ENCODE measurements at regions not wholly inside any gene's neighbourhood (a gene's known extent, or its start where the extent isn't known, plus 50 kb on each side); places are given as distances from the start of the nearest gene placed in this dataset.

DNA sequence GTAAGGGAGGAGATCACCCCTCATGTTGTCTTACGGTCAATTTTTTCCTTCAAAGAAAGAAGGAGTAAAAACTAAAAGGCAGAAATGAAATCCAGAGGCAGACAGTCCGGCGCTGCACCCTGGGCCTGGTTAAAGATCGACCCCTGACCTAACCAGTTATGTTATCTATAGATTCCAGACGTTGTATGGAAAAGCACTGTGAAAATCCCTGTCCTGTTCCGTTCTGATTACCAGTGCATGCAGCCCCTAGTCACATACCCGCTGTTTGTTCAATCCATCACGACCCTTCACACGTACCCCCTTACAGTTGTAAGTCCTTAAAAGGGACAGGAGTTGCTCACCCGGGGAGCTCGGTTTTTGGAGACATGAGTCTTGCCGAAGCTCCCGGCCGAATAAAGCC, 105.6 kb upstream of the JADE1 start:
- H3K27ac Mint-ChIP-seq: no peak overlapping the region
- no peaks in the 10 kb centered on the region for H3K27me3 Mint-ChIP-seq (ENCODE audit: low read depth)
- H3K4me1 Mint-ChIP-seq: peaks cover 11% of the 10 kb centered on the region
- no peaks in the 10 kb centered on the region for H3K36me3 Mint-ChIP-seq
- no peak for DNase-seq (ENCODE audit: low spot score in 2 of 2, unreplicated experiment in 2 of 2)
- H3K4me3 Mint-ChIP-seq: no peak overlapping the region
- TF ChIP-seq, protein P1, sequence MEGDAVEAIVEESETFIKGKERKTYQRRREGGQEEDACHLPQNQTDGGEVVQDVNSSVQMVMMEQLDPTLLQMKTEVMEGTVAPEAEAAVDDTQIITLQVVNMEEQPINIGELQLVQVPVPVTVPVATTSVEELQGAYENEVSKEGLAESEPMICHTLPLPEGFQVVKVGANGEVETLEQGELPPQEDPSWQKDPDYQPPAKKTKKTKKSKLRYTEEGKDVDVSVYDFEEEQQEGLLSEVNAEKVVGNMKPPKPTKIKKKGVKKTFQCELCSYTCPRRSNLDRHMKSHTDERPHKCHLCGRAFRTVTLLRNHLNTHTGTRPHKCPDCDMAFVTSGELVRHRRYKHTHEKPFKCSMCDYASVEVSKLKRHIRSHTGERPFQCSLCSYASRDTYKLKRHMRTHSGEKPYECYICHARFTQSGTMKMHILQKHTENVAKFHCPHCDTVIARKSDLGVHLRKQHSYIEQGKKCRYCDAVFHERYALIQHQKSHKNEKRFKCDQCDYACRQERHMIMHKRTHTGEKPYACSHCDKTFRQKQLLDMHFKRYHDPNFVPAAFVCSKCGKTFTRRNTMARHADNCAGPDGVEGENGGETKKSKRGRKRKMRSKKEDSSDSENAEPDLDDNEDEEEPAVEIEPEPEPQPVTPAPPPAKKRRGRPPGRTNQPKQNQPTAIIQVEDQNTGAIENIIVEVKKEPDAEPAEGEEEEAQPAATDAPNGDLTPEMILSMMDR (IDR thresholded peaks at IDR 0.05; ENCODE audit: unreplicated experiment): no peak
- H3K9me3 Mint-ChIP-seq: peaks cover 12% of the 10 kb centered on the region

GRCh38 chr4:128700659-128701350, 108.7 kb upstream of the JADE1 start:
- no peak for DNase-seq (ENCODE audit: low spot score in 2 of 2, unreplicated experiment in 2 of 2)

GRCh38 chr4:128698386-128698785, 111.1 kb upstream of the JADE1 start:
- Mint-ChIP-seq H3K9me3 (peaks cover 19% of the 10 kb centered on the region), H3K27ac (no peak overlapping the region)
- DNase-seq (ENCODE audit: low spot score in 2 of 2, unreplicated experiment in 2 of 2): no peak

More at GRCh38 chr4:128700659-128701350, 108.7 kb upstream of the JADE1 start:
- Mint-ChIP-seq H3K36me3 (no peaks in the 10 kb centered on the region), H3K27me3 (ENCODE audit: low read depth) (no peaks in the 10 kb centered on the region), H3K9me3 (peaks cover 12% of the 10 kb centered on the region), H3K27ac (no peak overlapping the region), H3K4me1 (no peaks in the 10 kb centered on the region), H3K4me3 (no peak overlapping the region)
- TF ChIP-seq, protein P1 (IDR thresholded peaks at IDR 0.05; ENCODE audit: unreplicated experiment): no peak

GRCh38 chr4:128697323-128697722, 112.2 kb upstream of the JADE1 start:
- TF ChIP-seq, protein P1 (IDR thresholded peaks at IDR 0.05; ENCODE audit: unreplicated experiment): no peak
- H3K36me3 Mint-ChIP-seq: peaks cover 3% of the 10 kb centered on the region
- no peak overlapping the region for H3K4me3 Mint-ChIP-seq
- no peaks in the 10 kb centered on the region for H3K27me3 Mint-ChIP-seq (ENCODE audit: low read depth)
- H3K4me1 Mint-ChIP-seq: no peaks in the 10 kb centered on the region
- H3K27ac Mint-ChIP-seq: no peak overlapping the region
- no peak for DNase-seq (ENCODE audit: low spot score in 2 of 2, unreplicated experiment in 2 of 2)
- H3K9me3 Mint-ChIP-seq: peaks cover 22% of the 10 kb centered on the region

More at GRCh38 chr4:128698386-128698785, 111.1 kb upstream of the JADE1 start:
- H3K27me3 Mint-ChIP-seq (ENCODE audit: low read depth): no peaks in the 10 kb centered on the region
- peaks cover 3% of the 10 kb centered on the region for H3K36me3 Mint-ChIP-seq
- TF ChIP-seq, protein P1 (IDR thresholded peaks at IDR 0.05; ENCODE audit: unreplicated experiment): no peak
- no peak overlapping the region for H3K4me3 Mint-ChIP-seq
- no peaks in the 10 kb centered on the region for H3K4me1 Mint-ChIP-seq

DNA sequence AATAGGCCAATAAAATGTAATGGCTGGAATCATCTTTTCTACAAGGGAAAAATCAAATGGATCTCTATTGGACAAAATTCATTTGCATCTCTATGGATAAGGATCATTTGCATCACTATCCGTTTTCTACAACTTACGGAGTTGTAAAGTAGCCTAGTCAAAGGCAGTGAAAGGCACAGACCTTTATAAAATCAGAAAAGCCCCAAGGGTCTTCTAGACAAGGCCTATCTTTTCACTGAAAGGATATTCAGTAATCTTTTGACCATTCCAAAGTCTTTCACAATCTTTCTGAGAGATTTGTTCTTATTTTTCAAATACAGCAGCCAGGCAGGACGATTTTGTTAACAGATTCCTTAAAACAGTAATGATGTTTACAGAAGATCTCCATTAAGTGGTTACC, 119.5 kb upstream of the JADE1 start:
- no peak overlapping the region for H3K27ac Mint-ChIP-seq
- H3K4me1 Mint-ChIP-seq: peaks cover 9% of the 10 kb centered on the region
- peaks cover 35% of the 10 kb centered on the region for H3K9me3 Mint-ChIP-seq
- peaks cover 2% of the 10 kb centered on the region for H3K36me3 Mint-ChIP-seq
- TF ChIP-seq, protein P1 (IDR thresholded peaks at IDR 0.05; ENCODE audit: unreplicated experiment): no peak
- no peaks in the 10 kb centered on the region for H3K27me3 Mint-ChIP-seq (ENCODE audit: low read depth)
- DNase-seq (ENCODE audit: low spot score in 2 of 2, unreplicated experiment in 2 of 2): no peak
- H3K4me3 Mint-ChIP-seq: no peak overlapping the region

Measured in mesothelial cell of epicardium (in vitro differentiated cells).